ENCODE measurements at regions not wholly inside any gene's neighbourhood (a gene's known extent, or its start where the extent isn't known, plus 50 kb on each side); places are given as distances from the start of the nearest gene placed in this dataset.

DNA sequence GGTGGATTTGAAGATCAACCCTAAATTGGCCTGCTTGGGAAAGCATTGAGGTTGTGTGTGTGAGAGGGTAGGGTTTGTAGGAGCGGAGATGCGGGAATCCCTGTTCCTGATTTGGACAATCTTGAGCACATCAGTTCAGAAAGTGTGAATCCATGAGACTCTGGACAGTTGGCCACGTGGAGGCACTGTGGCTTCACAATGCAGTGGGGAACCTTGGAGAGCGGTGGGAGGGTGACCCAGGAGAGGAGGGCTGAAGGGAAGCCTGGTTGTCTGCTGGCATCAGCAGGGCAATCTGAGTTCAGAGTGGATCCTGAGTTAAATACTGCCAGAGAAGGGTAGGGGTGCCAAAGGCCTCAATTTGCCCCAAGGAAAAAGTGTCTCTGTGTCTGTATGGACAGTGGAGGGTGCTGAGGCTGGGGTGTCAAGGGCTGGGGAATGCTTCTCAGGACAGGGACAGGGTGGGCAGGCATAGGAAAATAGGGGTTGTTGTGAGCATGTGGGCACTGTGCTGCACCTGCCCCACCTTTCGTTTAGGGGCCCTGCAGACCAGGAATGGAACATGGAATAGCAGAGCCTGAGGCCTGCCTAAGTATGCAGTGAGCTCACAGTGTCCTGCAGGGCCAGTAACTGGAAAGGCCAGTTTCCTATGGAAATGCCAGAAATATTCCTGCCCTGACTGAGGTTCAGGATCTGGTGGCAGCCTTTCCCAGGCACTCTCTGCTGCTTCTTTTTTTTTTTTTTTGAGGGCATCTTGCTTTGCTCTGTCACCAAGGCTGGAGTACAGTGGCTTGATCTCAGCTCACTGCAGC is 162.9 kb upstream of the PRSS58 start:
- intact Hi-C loops (cut with DNase I; ENCODE audit: low total_unique reads) = no loop called here
- no peaks in the 10 kb centered on the region for H3K36me3 ChIP-seq
- H3K27me3 ChIP-seq (replicated peaks in 1 of 7) = no peaks in the 10 kb centered on the region
- H3K4me1 ChIP-seq = peaks cover 0 to 8% (median 0%) of the 10 kb centered on the region in 6 donors
- H3K9me3 ChIP-seq = no peaks in the 10 kb centered on the region
- DNase-seq = no peak
- H3K27ac ChIP-seq = no peak overlapping the region
- no peak overlapping the region for H3K4me3 ChIP-seq
- 40 to 68% (median 50%) methylated on average over 5 of the region's 5 CpGs for WGBS, 5 donors
- TF ChIP-seq, protein P1, sequence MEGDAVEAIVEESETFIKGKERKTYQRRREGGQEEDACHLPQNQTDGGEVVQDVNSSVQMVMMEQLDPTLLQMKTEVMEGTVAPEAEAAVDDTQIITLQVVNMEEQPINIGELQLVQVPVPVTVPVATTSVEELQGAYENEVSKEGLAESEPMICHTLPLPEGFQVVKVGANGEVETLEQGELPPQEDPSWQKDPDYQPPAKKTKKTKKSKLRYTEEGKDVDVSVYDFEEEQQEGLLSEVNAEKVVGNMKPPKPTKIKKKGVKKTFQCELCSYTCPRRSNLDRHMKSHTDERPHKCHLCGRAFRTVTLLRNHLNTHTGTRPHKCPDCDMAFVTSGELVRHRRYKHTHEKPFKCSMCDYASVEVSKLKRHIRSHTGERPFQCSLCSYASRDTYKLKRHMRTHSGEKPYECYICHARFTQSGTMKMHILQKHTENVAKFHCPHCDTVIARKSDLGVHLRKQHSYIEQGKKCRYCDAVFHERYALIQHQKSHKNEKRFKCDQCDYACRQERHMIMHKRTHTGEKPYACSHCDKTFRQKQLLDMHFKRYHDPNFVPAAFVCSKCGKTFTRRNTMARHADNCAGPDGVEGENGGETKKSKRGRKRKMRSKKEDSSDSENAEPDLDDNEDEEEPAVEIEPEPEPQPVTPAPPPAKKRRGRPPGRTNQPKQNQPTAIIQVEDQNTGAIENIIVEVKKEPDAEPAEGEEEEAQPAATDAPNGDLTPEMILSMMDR (IDR thresholded peaks at IDR 0.05 in 8 of 11, conservative IDR thresholded peaks at IDR 0.05 in 3 of 11) = no peak
- TF ChIP-seq POLR2AphosphoS5 (IDR thresholded peaks at IDR 0.05) (no peak), POLR2A (IDR thresholded peaks at IDR 0.05) (no peak)

DNA sequence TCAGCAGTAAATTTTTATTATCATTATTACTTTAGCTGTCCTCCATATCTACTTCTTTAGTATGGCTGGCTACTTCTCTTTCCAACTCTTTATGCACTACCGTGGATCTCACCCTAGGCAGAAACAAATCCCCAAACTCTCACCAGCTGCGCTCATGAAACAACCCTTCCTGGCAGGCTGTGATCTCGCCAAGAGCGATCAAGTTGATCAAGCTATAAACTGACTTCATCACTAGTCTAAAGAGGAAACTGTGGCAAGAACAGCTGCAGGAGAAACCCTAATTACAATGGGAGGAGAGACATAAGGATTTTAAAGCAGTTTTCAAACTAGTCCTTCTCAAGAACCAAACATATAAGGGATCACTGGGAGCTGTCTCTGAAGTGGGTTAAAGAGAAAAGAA is 160.5 kb upstream of the PRSS58 start:
- intact Hi-C loops (cut with DNase I; ENCODE audit: low total_unique reads) = no loop called here
- H3K4me1 ChIP-seq = peaks cover 0 to 8% (median 0%) of the 10 kb centered on the region in 6 donors
- H3K36me3 ChIP-seq = no peaks in the 10 kb centered on the region
- no peak overlapping the region for H3K4me3 ChIP-seq
- no peaks in the 10 kb centered on the region for H3K27me3 ChIP-seq (replicated peaks in 1 of 7)
- whole genome bisulfite sequencing, 5 donors = 18 to 33% (median 29%) methylated on average over 4 of the region's 4 CpGs
- DNase-seq = no peak
- TF ChIP-seq POLR2A (IDR thresholded peaks at IDR 0.05) (no peak), POLR2AphosphoS5 (IDR thresholded peaks at IDR 0.05) (no peak)
- TF ChIP-seq, protein P1 (IDR thresholded peaks at IDR 0.05 in 8 of 11, conservative IDR thresholded peaks at IDR 0.05 in 3 of 11) = no peak
- no peaks in the 10 kb centered on the region for H3K9me3 ChIP-seq
- H3K27ac ChIP-seq = no peak overlapping the region

DNA sequence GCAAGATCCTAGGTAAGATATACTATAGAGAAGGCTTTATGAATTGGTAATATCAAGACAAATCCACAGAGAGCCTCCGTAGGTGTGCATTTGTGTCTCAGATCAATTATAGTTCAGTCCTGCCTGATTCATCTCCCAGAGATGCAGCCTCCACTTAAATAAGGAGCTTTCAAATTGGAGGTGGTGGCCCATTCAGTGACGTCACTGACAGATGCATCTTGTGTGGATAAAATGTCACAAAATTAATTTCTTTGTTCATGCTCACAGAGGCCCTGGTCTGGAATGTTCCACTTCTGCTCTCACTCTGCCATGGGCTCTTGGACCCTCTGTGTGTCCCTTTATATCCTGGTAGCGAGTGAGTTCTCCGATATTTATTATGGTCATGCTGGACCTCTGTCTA is 157.1 kb upstream of the PRSS58 start:
- WGBS, 5 donors = 84 to 100% (median 92%) methylated on average over 4 of the region's 4 CpGs
- intact Hi-C loops (cut with DNase I; ENCODE audit: low total_unique reads) = no loop called here
- H3K27ac ChIP-seq = no peak overlapping the region
- H3K36me3 ChIP-seq = no peaks in the 10 kb centered on the region
- no peak overlapping the region for H3K4me3 ChIP-seq
- no peaks in the 10 kb centered on the region for H3K9me3 ChIP-seq
- H3K27me3 ChIP-seq (replicated peaks in 1 of 7) = no peaks in the 10 kb centered on the region
- no peak for DNase-seq
- H3K4me1 ChIP-seq = peaks cover 0 to 8% (median 0%) of the 10 kb centered on the region in 6 donors
- TF ChIP-seq, protein P1 (IDR thresholded peaks at IDR 0.05 in 8 of 11, conservative IDR thresholded peaks at IDR 0.05 in 3 of 11) = no peak

DNA sequence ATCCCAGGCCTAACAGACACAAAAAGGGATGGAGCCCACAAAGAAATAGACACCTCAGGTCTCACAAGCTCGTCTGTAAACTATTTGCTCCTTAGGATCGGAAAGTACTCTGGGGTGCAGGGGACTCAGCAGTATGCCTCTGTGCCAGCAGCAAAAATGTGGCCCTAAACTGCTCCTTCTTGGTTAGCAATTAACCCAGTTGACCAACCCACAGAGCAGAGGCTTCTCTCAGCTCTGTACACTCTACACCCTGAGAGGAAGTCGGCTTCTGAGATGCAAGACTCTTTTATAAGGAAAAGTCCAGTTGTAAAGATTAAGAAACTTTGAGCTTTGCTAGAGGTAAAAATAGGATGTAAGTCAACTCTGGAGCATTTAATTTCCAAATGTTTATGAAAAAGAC is 156.3 kb upstream of the PRSS58 start:
- intact Hi-C loops (cut with DNase I; ENCODE audit: low total_unique reads) = no loop called here
- H3K36me3 ChIP-seq = no peaks in the 10 kb centered on the region
- TF ChIP-seq, protein P1 (IDR thresholded peaks at IDR 0.05 in 8 of 11, conservative IDR thresholded peaks at IDR 0.05 in 3 of 11) = no peak
- no peak for TF ChIP-seq POLR2AphosphoS5 (IDR thresholded peaks at IDR 0.05)
- 72 to 88% (median 82%) methylated on average over 3 of the region's 3 CpGs for WGBS, 5 donors
- DNase-seq = no peak
- peaks cover 0 to 8% (median 0%) of the 10 kb centered on the region in 6 donors for H3K4me1 ChIP-seq
- no peak overlapping the region for H3K27ac ChIP-seq
- no peak overlapping the region for H3K4me3 ChIP-seq
- no peaks in the 10 kb centered on the region for H3K9me3 ChIP-seq
- no peaks in the 10 kb centered on the region for H3K27me3 ChIP-seq (replicated peaks in 1 of 7)

Data from spleen (tissue), 11 donors.